CD4-positive, alpha-beta memory T cell (primary cell): ENCODE measurements at regions not wholly inside any gene's neighbourhood (a gene's known extent, or its start where the extent isn't known, plus 50 kb on each side); places are given as distances from the start of the nearest gene placed in this dataset.

Experiments used
- CTCF ChIA-PET: fragments of 350-600 bp; sonication (Branson Sonifier 250); formaldehyde crosslinking; loops from one replicate; lab custom pipeline; 2021; ENCODE audit warnings: inconsistent platforms; ENCODE audit not compliant: partially characterized antibody; lab: Charles Lee
- POLR2A ChIA-PET: fragments of 350-600 bp; sonication (Branson Sonifier 250); formaldehyde crosslinking; loops from one replicate; lab custom pipeline; 2021; ENCODE audit not compliant: partially characterized antibody; lab: Charles Lee
- DNase-seq, 5 donors: peaks; one replicate each; pipeline versions ENCODE4 v3.0.0 to v3.0.0-alpha.2; 2020 to 2022; ENCODE audit warnings: mixed read lengths in 1 of 5
- H3K27ac ChIP-seq: one replicate; pipeline ENCODE4 v1.7.0; 2013; ENCODE audit warnings: low read depth, low read length
- H3K27me3 ChIP-seq: 2 replicates; pipeline ENCODE4 v1.7.0; 2013; ENCODE audit warnings: mild to moderate bottlenecking, low read length, moderate library complexity; ENCODE audit not compliant: insufficient read depth
- H3K36me3 ChIP-seq: 2 replicates; pipeline ENCODE4 v1.7.0; 2013; ENCODE audit warnings: mild to moderate bottlenecking, low read length, moderate library complexity; ENCODE audit not compliant: insufficient read depth
- H3K4me1 ChIP-seq: 2 replicates; pipeline ENCODE4 v1.7.0; 2013; ENCODE audit warnings: mild to moderate bottlenecking, low read length, moderate library complexity; ENCODE audit not compliant: insufficient read depth
- H3K4me3 ChIP-seq, 2 donors: one replicate each; pipeline ENCODE4 v1.7.0; 2013; ENCODE audit warnings: low read length in 2 of 2, mild to moderate bottlenecking in 1 of 2
- H3K9me3 ChIP-seq, 2 donors: one replicate each; pipeline ENCODE4 v1.7.0; 2013; ENCODE audit warnings: low read length in 2 of 2, control low read depth in 1 of 2; ENCODE audit not compliant: control insufficient read depth in 1 of 2
- H3K27ac Mint-ChIP-seq, 7 donors: one replicate each; pipeline ENCODE4 v1.8.0; 2020 to 2021; ENCODE audit warnings: mixed read lengths in 7 of 7, mild to moderate bottlenecking in 6 of 7, inconsistent platforms in 3 of 7, moderate library complexity in 3 of 7
- H3K27me3 Mint-ChIP-seq, 2 donors: one replicate each; pipeline ENCODE4 v1.8.0; 2020 to 2021; ENCODE audit warnings: mixed read lengths in 2 of 2
- H3K36me3 Mint-ChIP-seq, 2 donors: one replicate each; pipeline ENCODE4 v1.8.0; 2020 to 2021; ENCODE audit warnings: mixed read lengths in 2 of 2, inconsistent platforms in 1 of 2, mild to moderate bottlenecking in 1 of 2
- H3K4me1 Mint-ChIP-seq, 4 donors: one replicate each; pipeline ENCODE4 v1.8.0; 2020 to 2021; ENCODE audit warnings: mixed read lengths in 4 of 4, mild to moderate bottlenecking in 1 of 4
- H3K4me3 Mint-ChIP-seq, 8 donors: one replicate each; pipeline ENCODE4 v1.8.0; 2020 to 2021; ENCODE audit warnings: mixed read lengths in 8 of 8, mild to moderate bottlenecking in 7 of 8, moderate library complexity in 6 of 8, inconsistent platforms in 3 of 8
- H3K9me3 Mint-ChIP-seq, 8 donors: one replicate each; pipeline ENCODE4 v1.8.0; 2020 to 2021; ENCODE audit warnings: mixed read lengths in 8 of 8, mild to moderate bottlenecking in 5 of 8, inconsistent platforms in 3 of 8, moderate library complexity in 1 of 8
- intact Hi-C: fragments of 100-400 bp; cut with micrococcal nuclease; formaldehyde crosslinking; loops from one replicate; pipeline ENCODE4 v1.15.1; 2023

GRCh38 chr18:24985586-24985985 is 366.4 kb downstream of the ZNF521 start:
- H3K4me1 Mint-ChIP-seq, result no peaks in the 10 kb centered on the region
- intact Hi-C loops, result no loop called here
- peaks cover 0 to 10% (median 0%) of the 10 kb centered on the region in 8 donors for H3K9me3 Mint-ChIP-seq

GRCh38 chr18:24986666-24987302 is 365.2 kb downstream of the ZNF521 start:
- no peaks in the 10 kb centered on the region for H3K27me3 ChIP-seq
- H3K36me3 Mint-ChIP-seq, result no peaks in the 10 kb centered on the region
- H3K9me3 ChIP-seq, result no peaks in the 10 kb centered on the region
- no peak overlapping the region for H3K27ac Mint-ChIP-seq
- peaks cover 0 to 10% (median 0%) of the 10 kb centered on the region in 8 donors for H3K9me3 Mint-ChIP-seq
- H3K27ac ChIP-seq, result no peak overlapping the region
- POLR2A ChIA-PET, result no interaction called here
- no peak for DNase-seq
- H3K4me1 Mint-ChIP-seq, result no peaks in the 10 kb centered on the region
- no peaks in the 10 kb centered on the region for H3K4me1 ChIP-seq
- CTCF ChIA-PET, result no interaction called here
- no peak overlapping the region for H3K4me3 ChIP-seq
- intact Hi-C loops, result no loop called here
- no peaks in the 10 kb centered on the region for H3K36me3 ChIP-seq
- H3K27me3 Mint-ChIP-seq, result peaks cover 0 to 1% of the 10 kb centered on the region in 2 donors
- no peak overlapping the region for H3K4me3 Mint-ChIP-seq

More at GRCh38 chr18:24985586-24985985, 366.4 kb downstream of the ZNF521 start:
- Histone ChIP-seq H3K4me3 (no peak overlapping the region), H3K4me1 (no peaks in the 10 kb centered on the region), H3K9me3 (no peaks in the 10 kb centered on the region), H3K27me3 (no peaks in the 10 kb centered on the region), H3K36me3 (no peaks in the 10 kb centered on the region), H3K27ac (no peak overlapping the region)
- H3K36me3 Mint-ChIP-seq, result no peaks in the 10 kb centered on the region
- H3K27me3 Mint-ChIP-seq, result peaks cover 1 to 2% of the 10 kb centered on the region in 2 donors
- DNase-seq, result no peak
- CTCF ChIA-PET, result no interaction called here
- POLR2A ChIA-PET, result no interaction called here
- no peak overlapping the region for H3K27ac Mint-ChIP-seq
- no peak overlapping the region for H3K4me3 Mint-ChIP-seq

GRCh38 chr18:24987303-24988252 is 364.4 kb downstream of the ZNF521 start:
- no peak overlapping the region for H3K27ac Mint-ChIP-seq
- Histone ChIP-seq H3K36me3 (no peaks in the 10 kb centered on the region), H3K4me1 (no peaks in the 10 kb centered on the region), H3K27ac (no peak overlapping the region), H3K9me3 (no peaks in the 10 kb centered on the region), H3K4me3 (no peak overlapping the region), H3K27me3 (no peaks in the 10 kb centered on the region)
- H3K4me1 Mint-ChIP-seq, result no peaks in the 10 kb centered on the region
- intact Hi-C loops, result no loop called here
- POLR2A ChIA-PET, result no interaction called here
- CTCF ChIA-PET, result no interaction called here
- H3K4me3 Mint-ChIP-seq, result no peak overlapping the region
- DNase-seq, result no peak
- peaks cover 0 to 1% of the 10 kb centered on the region in 2 donors for H3K27me3 Mint-ChIP-seq
- peaks cover 0 to 8% (median under 1%) of the 10 kb centered on the region in 8 donors for H3K9me3 Mint-ChIP-seq
- H3K36me3 Mint-ChIP-seq, result no peaks in the 10 kb centered on the region

GRCh38 chr18:24988253-24988840 is 363.6 kb downstream of the ZNF521 start:
- Mint-ChIP-seq H3K4me1 (no peaks in the 10 kb centered on the region), H3K27me3 (peaks cover 0 to 1% of the 10 kb centered on the region in 2 donors), H3K4me3 (no peak overlapping the region), H3K27ac (no peak overlapping the region), H3K9me3 (peaks cover 0 to 8% (median under 1%) of the 10 kb centered on the region in 8 donors), H3K36me3 (no peaks in the 10 kb centered on the region)
- H3K36me3 ChIP-seq, result no peaks in the 10 kb centered on the region
- intact Hi-C loops, result no loop called here
- no peaks in the 10 kb centered on the region for H3K9me3 ChIP-seq
- POLR2A ChIA-PET, result no interaction called here
- no peak for DNase-seq
- H3K4me3 ChIP-seq, result no peak overlapping the region
- CTCF ChIA-PET, result no interaction called here
- H3K27ac ChIP-seq, result no peak overlapping the region
- no peaks in the 10 kb centered on the region for H3K27me3 ChIP-seq
- H3K4me1 ChIP-seq, result no peaks in the 10 kb centered on the region

- no peaks in the 10 kb centered on the region for H3K9me3 ChIP-seq
- H3K4me3 ChIP-seq, result no peak overlapping the region
- no peak for DNase-seq
- peaks cover 0 to 1% of the 10 kb centered on the region in 2 donors for H3K27me3 Mint-ChIP-seq
- ChIA-PET POLR2A (no interaction called here), CTCF (no interaction called here)
- no peak overlapping the region for H3K4me3 Mint-ChIP-seq
- no peak overlapping the region for H3K27ac ChIP-seq
- no peak overlapping the region for H3K27ac Mint-ChIP-seq
- H3K36me3 Mint-ChIP-seq, result no peaks in the 10 kb centered on the region
- intact Hi-C loops, result no loop called here
- H3K4me1 ChIP-seq, result no peaks in the 10 kb centered on the region
- no peaks in the 10 kb centered on the region for H3K27me3 ChIP-seq
- no peaks in the 10 kb centered on the region for H3K4me1 Mint-ChIP-seq
- H3K9me3 Mint-ChIP-seq, result peaks cover 0 to 5% (median under 1%) of the 10 kb centered on the region in 8 donors
- no peaks in the 10 kb centered on the region for H3K36me3 ChIP-seq
Measured at GRCh38 chr18:24989760-24990593, 362.0 kb downstream of the ZNF521 start.

GRCh38 chr18:24990671-24991134 is 361.3 kb downstream of the ZNF521 start:
- no peak overlapping the region for H3K4me3 ChIP-seq
- no peak for DNase-seq
- no peaks in the 10 kb centered on the region for H3K27me3 ChIP-seq
- ChIA-PET CTCF (no interaction called here), POLR2A (no interaction called here)
- Mint-ChIP-seq H3K4me3 (no peak overlapping the region), H3K9me3 (peaks cover 0 to 4% (median under 1%) of the 10 kb centered on the region in 8 donors), H3K4me1 (no peaks in the 10 kb centered on the region), H3K27ac (no peak overlapping the region), H3K36me3 (no peaks in the 10 kb centered on the region), H3K27me3 (no peaks in the 10 kb centered on the region)
- no peak overlapping the region for H3K27ac ChIP-seq
- no peaks in the 10 kb centered on the region for H3K4me1 ChIP-seq
- no peaks in the 10 kb centered on the region for H3K9me3 ChIP-seq
- intact Hi-C loops, result no loop called here
- H3K36me3 ChIP-seq, result no peaks in the 10 kb centered on the region
